ENCODE measurements at regions not wholly inside any gene's neighbourhood (a gene's known extent, or its start where the extent isn't known, plus 50 kb on each side); places are given as distances from the start of the nearest gene placed in this dataset.
"Not testable (repeated sequence)": the region's sequence is repeated elsewhere in the genome, so short reads cannot be mapped to it uniquely, and the experiment has no call there.

- H3K36me3 Mint-ChIP-seq (ENCODE audit: unreplicated experiment), result no peaks in the 10 kb centered on the region
- no peaks in the 10 kb centered on the region for H3K4me1 Mint-ChIP-seq (ENCODE audit: low read depth, unreplicated experiment)
- no peak overlapping the region for H3K27ac Mint-ChIP-seq (ENCODE audit: unreplicated experiment)
- H3K27me3 Mint-ChIP-seq (ENCODE audit: unreplicated experiment), result peaks cover 8% of the 10 kb centered on the region
- TF ChIP-seq, protein P1, sequence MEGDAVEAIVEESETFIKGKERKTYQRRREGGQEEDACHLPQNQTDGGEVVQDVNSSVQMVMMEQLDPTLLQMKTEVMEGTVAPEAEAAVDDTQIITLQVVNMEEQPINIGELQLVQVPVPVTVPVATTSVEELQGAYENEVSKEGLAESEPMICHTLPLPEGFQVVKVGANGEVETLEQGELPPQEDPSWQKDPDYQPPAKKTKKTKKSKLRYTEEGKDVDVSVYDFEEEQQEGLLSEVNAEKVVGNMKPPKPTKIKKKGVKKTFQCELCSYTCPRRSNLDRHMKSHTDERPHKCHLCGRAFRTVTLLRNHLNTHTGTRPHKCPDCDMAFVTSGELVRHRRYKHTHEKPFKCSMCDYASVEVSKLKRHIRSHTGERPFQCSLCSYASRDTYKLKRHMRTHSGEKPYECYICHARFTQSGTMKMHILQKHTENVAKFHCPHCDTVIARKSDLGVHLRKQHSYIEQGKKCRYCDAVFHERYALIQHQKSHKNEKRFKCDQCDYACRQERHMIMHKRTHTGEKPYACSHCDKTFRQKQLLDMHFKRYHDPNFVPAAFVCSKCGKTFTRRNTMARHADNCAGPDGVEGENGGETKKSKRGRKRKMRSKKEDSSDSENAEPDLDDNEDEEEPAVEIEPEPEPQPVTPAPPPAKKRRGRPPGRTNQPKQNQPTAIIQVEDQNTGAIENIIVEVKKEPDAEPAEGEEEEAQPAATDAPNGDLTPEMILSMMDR (IDR thresholded peaks at IDR 0.05; ENCODE audit: partially characterized antibody, unreplicated experiment), result no peak
- no peak overlapping the region for H3K4me3 Mint-ChIP-seq (ENCODE audit: unreplicated experiment)
- H3K9me3 Mint-ChIP-seq (ENCODE audit: unreplicated experiment), result peaks cover 1% of the 10 kb centered on the region
- no peak for DNase-seq
Observed at GRCh38 chr2:133888621-133889219, 320.5 kb upstream of the NCKAP5 start.

- Mint-ChIP-seq H3K9me3 (ENCODE audit: unreplicated experiment) (no peaks in the 10 kb centered on the region), H3K4me1 (ENCODE audit: low read depth, unreplicated experiment) (no peaks in the 10 kb centered on the region), H3K27me3 (ENCODE audit: unreplicated experiment) (peaks cover 6% of the 10 kb centered on the region), H3K36me3 (ENCODE audit: unreplicated experiment) (no peaks in the 10 kb centered on the region), H3K27ac (ENCODE audit: unreplicated experiment) (no peak overlapping the region), H3K4me3 (ENCODE audit: unreplicated experiment) (no peak overlapping the region)
- no peak for DNase-seq
- TF ChIP-seq, protein P1 (IDR thresholded peaks at IDR 0.05; ENCODE audit: partially characterized antibody, unreplicated experiment), result no peak
Observed at GRCh38 chr2:133892352-133892913, 324.2 kb upstream of the NCKAP5 start.

DNA sequence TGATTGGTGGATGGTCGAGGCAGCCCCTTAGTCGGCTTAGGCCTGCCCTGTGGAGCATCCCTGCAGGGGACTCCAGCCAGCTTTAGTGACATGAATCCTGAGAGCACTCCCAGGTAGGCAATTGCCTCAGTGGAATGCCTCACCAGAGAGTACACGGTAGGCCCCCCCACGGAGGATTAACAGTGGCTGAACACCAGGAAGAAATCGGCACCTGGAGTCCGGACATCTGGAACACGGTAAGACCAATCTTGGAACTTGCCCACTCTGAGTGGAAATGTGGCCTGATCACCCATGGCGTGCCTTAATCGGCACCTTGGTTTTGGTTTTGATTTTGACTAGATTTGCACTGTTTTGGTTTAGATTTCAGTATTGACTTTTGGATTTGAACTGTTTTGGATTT, 326.2 kb upstream of the NCKAP5 start:
- Mint-ChIP-seq H3K36me3 (ENCODE audit: unreplicated experiment) (peaks cover 6% of the 10 kb centered on the region), H3K27me3 (ENCODE audit: unreplicated experiment) (peaks cover 4% of the 10 kb centered on the region), H3K4me3 (ENCODE audit: unreplicated experiment) (no peak overlapping the region), H3K27ac (ENCODE audit: unreplicated experiment) (no peak overlapping the region), H3K9me3 (ENCODE audit: unreplicated experiment) (peaks cover 2% of the 10 kb centered on the region), H3K4me1 (ENCODE audit: low read depth, unreplicated experiment) (no peaks in the 10 kb centered on the region)
- no peak for DNase-seq
- TF ChIP-seq, protein P1 (IDR thresholded peaks at IDR 0.05; ENCODE audit: partially characterized antibody, unreplicated experiment), result no peak

GRCh38 chr2:133897838-133898237, 329.6 kb upstream of the NCKAP5 start:
- not testable (repeated sequence) for H3K36me3 Mint-ChIP-seq (ENCODE audit: unreplicated experiment); H3K4me3 Mint-ChIP-seq (ENCODE audit: unreplicated experiment); H3K9me3 Mint-ChIP-seq (ENCODE audit: unreplicated experiment); H3K4me1 Mint-ChIP-seq (ENCODE audit: low read depth, unreplicated experiment); H3K27me3 Mint-ChIP-seq (ENCODE audit: unreplicated experiment); H3K27ac Mint-ChIP-seq (ENCODE audit: unreplicated experiment); DNase-seq

- no peak overlapping the region for H3K4me3 Mint-ChIP-seq (ENCODE audit: unreplicated experiment)
- peaks cover 2% of the 10 kb centered on the region for H3K9me3 Mint-ChIP-seq (ENCODE audit: unreplicated experiment)
- no peak overlapping the region for H3K27ac Mint-ChIP-seq (ENCODE audit: unreplicated experiment)
- TF ChIP-seq, protein P1 (IDR thresholded peaks at IDR 0.05; ENCODE audit: partially characterized antibody, unreplicated experiment), result no peak
- DNase-seq, result no peak
- no peaks in the 10 kb centered on the region for H3K4me1 Mint-ChIP-seq (ENCODE audit: low read depth, unreplicated experiment)
- H3K36me3 Mint-ChIP-seq (ENCODE audit: unreplicated experiment), result peaks cover 6% of the 10 kb centered on the region
- H3K27me3 Mint-ChIP-seq (ENCODE audit: unreplicated experiment), result no peaks in the 10 kb centered on the region
Observed at GRCh38 chr2:133900909-133901308, 332.6 kb upstream of the NCKAP5 start.

Measured in glutamatergic neuron (in vitro differentiated cells).